ENCODE measurements at regions not wholly inside any gene's neighbourhood (a gene's known extent, or its start where the extent isn't known, plus 50 kb on each side); places are given as distances from the start of the nearest gene placed in this dataset.

- no peaks in the 10 kb centered on the region for H3K9me1 ChIP-seq (ENCODE audit: control insufficient read depth, insufficient read depth, low read length)
- no peaks in the 10 kb centered on the region for H4K20me1 ChIP-seq (replicated peaks; ENCODE audit: control insufficient read depth, insufficient read depth, low read length)
- H3K36me3 ChIP-seq (ENCODE audit: control insufficient read depth, insufficient read depth, low read length), result no peaks in the 10 kb centered on the region
- no peak for FAIRE-seq
- in situ Hi-C loops (cut with MboI) (no loop called here), intact Hi-C loops (cut with micrococcal nuclease) (no loop called here)
- BruUV-seq (replicated peaks), result no TSS peak
- TF ChIP-seq PRPF4 (IDR thresholded peaks at IDR 0.05; ENCODE audit: insufficient read depth, low read depth, low read length, poor library complexity, severe bottlenecking) (no peak), ZNF146 (CRISPR knock-in tag; IDR thresholded peaks at IDR 0.05; ENCODE audit: unreplicated experiment) (no peak), MXI1 (IDR thresholded peaks at IDR 0.05; ENCODE audit: low read depth, low read length) (no peak), ZNF280B (CRISPR knock-in tag; IDR thresholded peaks at IDR 0.05) (no peak), TAF7 (tag; IDR thresholded peaks at IDR 0.05) (no peak), MIER1 (IDR thresholded peaks at IDR 0.05; ENCODE audit: low read depth) (no peak), ZNF436 (CRISPR knock-in tag; IDR thresholded peaks at IDR 0.05) (no peak), LEF1 (IDR thresholded peaks at IDR 0.05) (no peak), MYC (IDR thresholded peaks at IDR 0.05; ENCODE audit: low read depth, low read length) (no peak), MYC (CRISPR knock-in tag; IDR thresholded peaks at IDR 0.05; ENCODE audit: borderline replicate concordance, low read depth) (no peak)
- no peaks in the 10 kb centered on the region for H3K4me1 ChIP-seq (replicated peaks in 1 of 2; ENCODE audit: control insufficient read depth in 2 of 2, insufficient read depth in 2 of 2, low read length in 2 of 2)
- no peak overlapping the region for H3K27ac ChIP-seq (ENCODE audit: extremely low read depth, low read depth, low read length)
- 5% methylated on average over 5 of the region's 5 CpGs for WGBS (ENCODE audit: insufficient coverage, low coverage, missing lambda C conversion rate)
- DNase-seq (ENCODE audit: extremely low read depth in 1 of 4, low spot score in 3 of 4), result no peak
- no peak overlapping the region for H3K4me3 ChIP-seq
- H3K27me3 ChIP-seq (ENCODE audit: control insufficient read depth in 2 of 2, insufficient read depth in 2 of 2, low read length in 2 of 2), result peaks cover 6 to 29% of the 10 kb centered on the region in 2 experiments; a peak in 4 of 5 replicates
- ChIA-PET POLR2A (no interaction called here), CTCF (ENCODE audit: low intra/inter-chr PET ratio) (no interaction called here)
- no peaks in the 10 kb centered on the region for H3K79me2 ChIP-seq (ENCODE audit: control insufficient read depth, insufficient read depth, low read length)
- H3K4me2 ChIP-seq (ENCODE audit: insufficient read depth, low read length), result no peak overlapping the region
- H2AFZ ChIP-seq (ENCODE audit: low read depth, low read length), result no peak overlapping the region
- H3K9ac ChIP-seq (ENCODE audit: insufficient read depth in 1 of 2, low read depth in 2 of 2, low read length in 2 of 2), result no peak overlapping the region
- no peak for ATAC-seq
- H3K9me3 ChIP-seq (replicated peaks; ENCODE audit: control insufficient read depth, insufficient read depth, low read depth, low read length), result no peaks in the 10 kb centered on the region
Measured at GRCh38 chr1:87165177-87165576, 163.5 kb upstream of the LMO4 start.
